ENCODE measurements at regions not wholly inside any gene's neighbourhood (a gene's known extent, or its start where the extent isn't known, plus 50 kb on each side); places are given as distances from the start of the nearest gene placed in this dataset.
A peak's percentile ranks its signal among the peaks of the same experiment; 100 is the strongest.
"Not testable (repeated sequence)": the region's sequence is repeated elsewhere in the genome, so short reads cannot be mapped to it uniquely, and the experiment has no call there.

GRCh38 chr16:59459806-59460205 lies 725.7 kb upstream of the GOT2 start:
- no peak for DNase-seq

- no peak for DNase-seq
These were observed 721.4 kb upstream of the GOT2 start for GRCh38 chr16:59455497-59455896.

GRCh38 chr16:59450513-59450912 lies 716.4 kb upstream of the GOT2 start:
- not testable (repeated sequence) for DNase-seq

DNA sequence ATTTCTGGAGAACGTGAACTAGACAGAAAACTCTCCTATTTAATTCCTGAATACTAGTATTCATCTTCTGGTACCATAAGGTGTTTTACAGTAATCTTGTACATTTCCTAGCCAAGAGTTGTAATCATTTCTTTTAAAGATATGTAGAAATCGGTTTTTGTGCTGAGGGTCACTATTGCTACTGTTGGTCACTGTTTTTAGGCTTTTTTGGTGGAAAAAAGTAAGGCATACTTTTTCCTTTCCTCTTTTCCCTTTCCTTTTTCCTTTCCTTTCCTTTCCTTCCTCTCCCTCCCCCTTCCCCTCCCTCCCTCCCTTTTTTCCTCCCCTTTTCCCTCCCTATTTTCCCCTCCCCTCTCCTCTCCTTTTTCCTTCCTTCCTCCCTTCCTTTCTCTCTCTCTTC lies 706.4 kb upstream of the GOT2 start:
- DNase-seq = no peak

DNA sequence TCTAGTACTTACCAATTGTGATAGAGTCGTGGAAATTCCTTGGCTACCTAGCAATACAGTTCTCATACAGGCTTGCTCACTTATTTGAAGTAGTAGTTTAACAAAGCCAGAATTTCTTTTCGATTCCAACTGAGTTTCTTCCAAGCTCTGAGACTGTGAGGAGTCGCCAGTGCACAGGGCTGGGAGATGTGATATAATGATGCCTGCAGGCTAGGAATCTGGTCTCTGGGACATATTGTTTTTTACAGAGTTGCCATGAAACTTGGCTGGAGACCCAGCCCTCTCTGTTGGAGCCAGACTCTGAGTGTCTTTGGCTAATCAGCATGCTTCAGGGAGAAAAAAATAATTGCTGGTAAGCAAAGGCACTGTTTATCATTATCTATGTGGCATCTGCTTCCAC lies 698.8 kb upstream of the GOT2 start:
- DNase-seq = no peak

DNA sequence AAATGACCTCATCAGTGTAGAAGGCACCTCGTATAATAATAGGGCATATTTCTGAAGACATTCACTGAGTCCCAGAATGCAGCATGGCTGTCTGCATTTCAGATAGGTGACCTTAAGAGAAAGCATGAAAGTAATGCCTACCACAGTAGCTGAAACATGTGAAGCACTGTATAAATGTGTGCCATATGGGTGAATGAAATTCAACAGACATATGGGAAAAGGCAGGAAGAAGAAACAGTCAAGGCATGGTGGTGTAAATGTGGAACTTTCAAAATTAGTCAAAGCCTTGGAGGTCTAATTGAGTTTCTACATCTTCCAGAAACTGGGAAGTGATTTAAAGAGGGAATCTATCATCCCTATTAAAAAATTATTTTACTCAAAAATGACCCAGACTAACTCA lies 698.2 kb upstream of the GOT2 start:
- DNase-seq = no peak

- no peak for DNase-seq
These were observed 690.7 kb upstream of the GOT2 start for GRCh38 chr16:59424714-59425273.

DNA sequence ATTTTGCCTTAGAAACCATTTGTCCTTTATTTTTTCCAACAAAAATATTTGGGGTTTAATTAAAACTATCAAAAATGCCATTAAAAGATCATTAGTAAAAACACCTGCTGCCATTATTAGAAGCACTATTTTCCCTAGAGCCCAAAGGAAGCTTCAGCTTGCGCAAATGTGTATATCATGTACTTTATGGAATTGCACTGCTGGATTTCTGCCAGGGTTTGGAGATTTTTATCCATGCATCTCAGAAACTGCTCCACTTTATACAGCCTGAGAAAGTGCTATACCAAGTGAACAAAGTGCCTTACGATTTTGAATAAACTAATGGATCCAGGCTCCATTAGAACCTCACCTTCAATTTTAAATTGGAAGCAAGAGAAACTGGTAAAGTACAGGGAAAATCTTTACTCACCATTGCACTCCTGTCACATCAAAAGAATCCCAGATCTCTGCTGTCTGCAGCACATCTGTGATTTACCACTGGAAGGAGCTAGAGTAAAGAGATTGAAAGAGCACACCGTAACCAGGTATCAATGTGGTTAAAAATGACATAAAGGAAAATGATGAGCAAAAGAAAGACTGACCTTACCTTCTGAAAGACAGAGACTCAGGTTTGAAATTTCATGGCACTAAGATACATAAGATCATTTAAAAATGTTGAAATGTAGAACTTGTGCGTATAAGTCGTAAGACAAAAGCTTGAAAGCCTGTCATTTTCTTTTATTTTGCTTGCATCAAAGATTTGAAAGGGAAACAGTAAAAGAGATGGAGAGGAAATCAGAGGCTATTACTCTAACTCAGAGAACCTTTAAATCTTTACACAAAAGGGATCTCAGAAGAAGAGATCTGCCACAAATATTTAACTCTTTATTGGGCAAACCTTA lies 678.1 kb upstream of the GOT2 start:
- DNase-seq = peak in 1 of 2 experiments; percentile 24

- no peak for DNase-seq
These were observed 676.3 kb upstream of the GOT2 start for GRCh38 chr16:59410451-59410850.

DNA sequence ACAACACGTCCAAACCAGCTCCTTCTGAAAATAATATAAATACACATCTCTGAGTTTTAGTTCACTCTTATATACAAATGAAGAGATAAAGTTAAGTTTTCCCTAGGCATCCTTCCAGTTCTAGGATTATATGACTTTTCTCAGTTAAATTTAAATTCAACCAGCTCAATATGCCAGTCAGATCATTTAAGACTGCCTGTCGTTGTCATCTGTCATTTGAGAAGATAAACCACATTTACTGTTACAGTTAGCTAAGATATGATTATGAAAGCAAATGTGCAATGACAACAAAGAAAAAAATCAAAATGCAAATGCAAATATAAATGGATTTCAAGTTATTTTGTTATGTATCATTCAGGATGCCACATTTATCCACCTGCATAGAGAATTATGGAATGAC lies 671.7 kb upstream of the GOT2 start:
- no peak for DNase-seq

DNA sequence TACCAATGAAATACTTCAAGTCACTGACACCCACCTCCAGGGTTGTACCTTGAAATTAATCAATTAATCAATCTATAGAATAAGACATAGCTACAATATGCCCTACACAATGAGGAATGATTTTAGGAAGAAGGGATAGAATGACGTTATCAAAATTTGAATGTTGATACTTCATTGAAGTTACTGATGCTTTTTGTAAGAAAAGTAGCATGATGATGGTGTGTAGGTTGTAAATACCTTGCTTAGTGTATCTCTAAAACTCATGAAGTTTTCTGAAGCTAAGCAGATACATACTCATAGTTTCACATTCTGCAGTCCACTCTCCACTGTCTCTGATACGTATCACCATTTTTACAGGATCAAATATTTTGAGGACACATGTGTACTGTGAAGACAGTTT lies 670.4 kb upstream of the GOT2 start:
- DNase-seq = no peak

DNA sequence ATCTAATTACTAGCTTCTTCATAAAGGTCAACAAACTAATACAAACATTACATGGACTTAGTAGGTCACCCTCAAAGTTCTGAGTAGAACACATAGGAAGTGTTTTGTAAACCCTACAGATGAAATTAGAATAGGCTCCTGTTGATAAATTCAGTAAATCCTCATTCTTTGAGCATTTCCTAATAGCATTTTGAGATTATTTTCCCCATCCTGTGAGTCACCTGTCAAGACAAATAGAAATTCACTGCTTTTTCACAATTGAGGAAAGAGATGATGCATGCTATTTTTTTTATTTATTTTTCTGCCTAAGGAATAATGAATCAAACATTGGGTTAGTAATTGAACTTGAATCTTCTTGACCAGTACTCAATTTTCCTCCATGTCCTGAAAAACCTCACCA lies 666.7 kb upstream of the GOT2 start:
- no peak for DNase-seq

DNA sequence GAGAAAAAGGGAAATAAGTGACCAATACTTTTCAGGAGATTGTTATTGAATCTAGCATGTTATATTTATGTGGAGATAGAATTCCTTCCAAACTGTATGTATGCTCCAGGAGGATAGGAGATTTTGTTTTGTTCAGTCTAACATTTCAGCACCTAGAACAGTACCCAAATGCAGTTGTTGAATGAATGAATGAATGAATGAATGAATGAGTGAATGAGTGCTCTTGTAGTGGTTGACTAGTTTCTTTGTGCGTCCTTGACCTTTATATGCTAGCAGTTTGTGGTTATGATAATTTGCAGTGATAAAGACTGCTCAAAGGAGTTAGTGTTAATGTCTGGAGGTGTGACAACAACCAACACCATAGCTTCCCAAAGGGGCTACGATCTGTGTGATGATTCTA lies 663.5 kb upstream of the GOT2 start:
- DNase-seq = no peak

DNA sequence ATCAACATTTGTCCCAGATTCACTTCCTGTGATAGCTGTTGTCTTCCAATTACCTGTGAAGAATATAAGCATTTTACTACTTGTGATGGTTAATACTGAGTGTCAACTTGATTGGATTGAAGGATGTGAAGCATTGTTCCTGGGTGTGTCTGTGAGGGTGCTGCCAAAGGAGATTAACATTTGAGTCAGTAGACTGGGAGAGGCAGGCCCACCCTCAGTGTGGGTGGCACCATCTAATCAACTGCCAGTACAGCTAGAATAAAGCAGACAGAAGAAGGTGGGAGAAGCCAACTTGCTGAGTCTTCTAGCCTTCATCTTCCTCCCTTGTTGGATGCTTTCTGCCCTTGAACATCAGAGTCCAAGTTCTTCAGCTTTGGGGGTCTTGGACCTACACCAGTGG lies 660.4 kb upstream of the GOT2 start:
- no peak for DNase-seq

- DNase-seq = no peak
These were observed 658.8 kb upstream of the GOT2 start for GRCh38 chr16:59392911-59393310.

DNA sequence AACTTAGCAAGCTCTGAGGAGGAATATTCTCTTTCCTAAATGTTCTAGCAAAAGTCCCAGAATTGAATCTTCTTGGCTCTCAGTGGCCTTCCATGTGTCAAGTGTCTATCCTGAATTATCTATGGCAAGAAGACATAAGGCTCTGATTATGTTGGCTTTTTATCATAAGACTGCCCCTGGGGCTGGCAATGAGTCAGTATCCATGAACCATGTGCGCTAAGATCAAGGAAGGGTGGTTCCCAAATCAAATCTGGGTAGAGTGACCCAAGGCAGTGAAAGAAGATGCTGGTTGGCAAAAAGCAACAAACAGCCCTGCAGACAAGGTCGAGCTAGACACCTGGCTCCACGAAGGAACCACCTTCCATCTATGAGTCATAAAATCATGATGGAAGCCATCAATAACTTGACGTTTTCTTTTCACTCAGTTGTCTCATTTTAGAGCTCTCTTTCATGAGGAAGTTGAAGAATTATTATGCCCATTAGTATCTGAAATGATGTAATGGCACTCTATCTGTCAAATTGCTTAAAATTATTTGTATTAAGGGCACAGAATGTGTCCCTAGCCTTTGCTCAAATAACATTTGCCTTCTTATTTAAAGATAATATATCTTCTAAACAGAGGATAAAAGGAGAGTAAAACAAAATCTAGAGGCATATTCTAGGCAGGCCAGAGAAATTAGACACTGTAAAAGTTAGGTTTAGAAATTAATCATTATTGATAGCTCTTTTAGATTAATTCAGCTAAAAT lies 657.7 kb upstream of the GOT2 start:
- DNase-seq = no peak

DNA sequence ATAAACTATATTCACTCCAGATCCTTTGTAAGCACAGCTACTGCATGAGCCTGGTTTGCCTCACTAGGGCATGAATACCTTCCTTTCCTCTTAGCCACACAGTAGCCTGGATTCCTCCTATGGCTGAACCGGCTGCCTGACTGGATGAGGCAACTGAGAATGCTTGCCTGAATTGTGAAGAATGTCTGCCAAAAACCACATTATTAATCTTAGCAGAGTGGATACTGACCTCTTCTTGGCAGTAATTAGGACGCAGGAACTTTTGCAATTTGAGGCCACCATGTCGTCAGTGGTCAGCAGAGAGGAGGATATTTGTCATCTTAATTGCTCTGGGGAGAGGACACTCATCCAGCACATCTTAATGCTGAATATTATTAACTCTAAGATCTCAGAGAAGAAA lies 651.8 kb upstream of the GOT2 start:
- no peak for DNase-seq

GRCh38 chr16:59385491-59385890 lies 651.4 kb upstream of the GOT2 start:
- no peak for DNase-seq

- no peak for DNase-seq
These were observed 639.5 kb upstream of the GOT2 start for GRCh38 chr16:59373632-59374031.

- DNase-seq = no peak
These were observed 636.6 kb upstream of the GOT2 start for GRCh38 chr16:59370717-59371116.

- no peak for DNase-seq
These were observed 635.4 kb upstream of the GOT2 start for GRCh38 chr16:59369523-59369922.

GRCh38 chr16:59368586-59368985 lies 634.5 kb upstream of the GOT2 start:
- DNase-seq = no peak

GRCh38 chr16:59356709-59357108 lies 622.6 kb upstream of the GOT2 start:
- no peak for DNase-seq

DNA sequence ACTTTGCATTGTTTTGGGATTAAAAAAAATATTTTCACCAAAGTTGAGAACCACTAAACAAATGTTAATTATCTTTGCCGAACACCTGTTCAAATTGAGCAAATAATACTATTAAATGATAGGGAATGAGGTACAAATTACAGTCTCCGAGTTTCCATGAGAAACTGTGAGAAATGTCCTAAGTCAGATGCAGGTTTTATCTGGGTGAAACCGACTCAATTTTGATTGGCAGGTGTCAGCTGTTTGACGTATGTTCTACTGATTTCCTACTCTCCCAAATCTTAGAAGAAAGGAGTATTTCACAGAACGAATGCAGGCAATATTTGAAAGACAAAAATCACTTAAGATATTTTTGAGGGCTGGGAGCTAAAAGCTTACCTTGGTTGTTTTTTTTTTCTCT lies 622.0 kb upstream of the GOT2 start:
- DNase-seq = no peak
